RKO (cell line): ENCODE measurements at regions not wholly inside any gene's neighbourhood (a gene's known extent, or its start where the extent isn't known, plus 50 kb on each side); places are given as distances from the start of the nearest gene placed in this dataset.

Experiments
- DNase-seq: peaks from one replicate; pipeline ENCODE4 v3.0.0-alpha.2; 2016; ENCODE audit warnings: low spot score

- DNase-seq = no peak
Measured at GRCh38 chr9:106052735-106053134, 358.4 kb downstream of the TMEM38B start.

GRCh38 chr9:106056328-106056727 lies 362.0 kb downstream of the TMEM38B start:
- DNase-seq = no peak

GRCh38 chr9:106058460-106058859 lies 364.1 kb downstream of the TMEM38B start:
- DNase-seq = no peak

- no peak for DNase-seq
Measured at GRCh38 chr9:106059886-106060285, 365.5 kb downstream of the TMEM38B start.

- no peak for DNase-seq
Measured at GRCh38 chr9:106060885-106061284, 366.5 kb downstream of the TMEM38B start.

GRCh38 chr9:106062250-106062649 lies 367.9 kb downstream of the TMEM38B start:
- no peak for DNase-seq

- no peak for DNase-seq
Measured at GRCh38 chr9:106065136-106065535, 370.8 kb downstream of the TMEM38B start.

- no peak for DNase-seq
Measured at GRCh38 chr9:106065579-106066214, 371.4 kb downstream of the TMEM38B start.

GRCh38 chr9:106066940-106067524 lies 372.7 kb downstream of the TMEM38B start:
- DNase-seq = no peak

GRCh38 chr9:106069241-106069640 lies 374.9 kb downstream of the TMEM38B start:
- DNase-seq = no peak

- DNase-seq = no peak
Measured at GRCh38 chr9:106072421-106072820, 378.1 kb downstream of the TMEM38B start.

GRCh38 chr9:106074006-106074405 lies 379.7 kb downstream of the TMEM38B start:
- no peak for DNase-seq

- no peak for DNase-seq
Measured at GRCh38 chr9:106075236-106075959, 381.1 kb downstream of the TMEM38B start.

- no peak for DNase-seq
Measured at GRCh38 chr9:106075960-106076327, 381.6 kb downstream of the TMEM38B start.

GRCh38 chr9:106076711-106077110 lies 382.4 kb downstream of the TMEM38B start:
- no peak for DNase-seq

GRCh38 chr9:106077731-106078130 lies 383.4 kb downstream of the TMEM38B start:
- no peak for DNase-seq

GRCh38 chr9:106082621-106083020 lies 388.3 kb downstream of the TMEM38B start:
- DNase-seq = no peak

- DNase-seq = no peak
Measured at GRCh38 chr9:106084702-106085101, 390.4 kb downstream of the TMEM38B start.

GRCh38 chr9:106085479-106085878 lies 391.1 kb downstream of the TMEM38B start:
- no peak for DNase-seq

GRCh38 chr9:106092083-106092482 lies 397.7 kb downstream of the TMEM38B start:
- no peak for DNase-seq

- DNase-seq = no peak
Measured at GRCh38 chr9:106102821-106103220, 408.5 kb downstream of the TMEM38B start.

- DNase-seq = no peak
Measured at GRCh38 chr9:106104887-106105286, 410.5 kb downstream of the TMEM38B start.

- DNase-seq = no peak
Measured at GRCh38 chr9:106106396-106106795, 412.1 kb downstream of the TMEM38B start.

GRCh38 chr9:106107716-106108115 lies 413.4 kb downstream of the TMEM38B start:
- no peak for DNase-seq
